ENCODE measurements at regions not wholly inside any gene's neighbourhood (a gene's known extent, or its start where the extent isn't known, plus 50 kb on each side); places are given as distances from the start of the nearest gene placed in this dataset.

GRCh38 chr2:173851141-173851641 lies 114.0 kb downstream of the SP3 start:
- Histone ChIP-seq H3K27ac (ENCODE audit: low read depth in 1 of 3, low read length in 2 of 3) (no peak overlapping the region), H3K4me1 (ENCODE audit: control insufficient read depth in 3 of 3, insufficient read depth in 2 of 3, low read depth in 1 of 3, low read length in 2 of 3) (no peaks in the 10 kb centered on the region), H3K36me3 (ENCODE audit: control insufficient read depth in 3 of 3, insufficient read depth in 2 of 3, low read depth in 1 of 3, low read length in 3 of 3) (no peaks in the 10 kb centered on the region), H3K9me3 (ENCODE audit: control insufficient read depth in 2 of 2, insufficient read depth in 1 of 2, low read depth in 1 of 2, low read length in 1 of 2) (no peaks in the 10 kb centered on the region), H3K27me3 (ENCODE audit: control insufficient read depth in 3 of 3, insufficient read depth in 3 of 3, low read length in 3 of 3) (no peaks in the 10 kb centered on the region), H3K4me3 (ENCODE audit: low read depth in 1 of 3, low read length in 3 of 3) (no peak overlapping the region)
- FAIRE-seq (no peak), DNase-seq (no peak)
- WGBS, 3 donors = 75 to 87% (median 85%) methylated on average over 9 of the region's 9 CpGs

GRCh38 chr2:173854141-173854540 lies 111.0 kb downstream of the SP3 start:
- Histone ChIP-seq H3K9me3 (ENCODE audit: control insufficient read depth in 2 of 2, insufficient read depth in 1 of 2, low read depth in 1 of 2, low read length in 1 of 2) (no peaks in the 10 kb centered on the region), H3K27me3 (ENCODE audit: control insufficient read depth in 3 of 3, insufficient read depth in 3 of 3, low read length in 3 of 3) (no peaks in the 10 kb centered on the region), H3K4me3 (ENCODE audit: low read depth in 1 of 3, low read length in 3 of 3) (no peak overlapping the region), H3K27ac (ENCODE audit: low read depth in 1 of 3, low read length in 2 of 3) (no peak overlapping the region), H3K36me3 (ENCODE audit: control insufficient read depth in 3 of 3, insufficient read depth in 2 of 3, low read depth in 1 of 3, low read length in 3 of 3) (no peaks in the 10 kb centered on the region), H3K4me1 (ENCODE audit: control insufficient read depth in 3 of 3, insufficient read depth in 2 of 3, low read depth in 1 of 3, low read length in 2 of 3) (no peaks in the 10 kb centered on the region)
- DNase-seq (no peak), FAIRE-seq (no peak)
- WGBS, 3 donors = 94 to 95% (median 95%) methylated on average over 5 to 6 of the region's 6 CpGs

- H3K9me3 ChIP-seq (ENCODE audit: control insufficient read depth in 2 of 2, insufficient read depth in 1 of 2, low read depth in 1 of 2, low read length in 1 of 2) = no peaks in the 10 kb centered on the region
- DNase-seq (no peak), FAIRE-seq (no peak)
- no peak overlapping the region for H3K4me3 ChIP-seq (ENCODE audit: low read depth in 1 of 3, low read length in 3 of 3)
- 78 to 82% (median 78%) methylated on average over 5 of the region's 5 CpGs for WGBS, 3 donors
- H3K27me3 ChIP-seq (ENCODE audit: control insufficient read depth in 3 of 3, insufficient read depth in 3 of 3, low read length in 3 of 3) = no peaks in the 10 kb centered on the region
- H3K27ac ChIP-seq (ENCODE audit: low read depth in 1 of 3, low read length in 2 of 3) = no peak overlapping the region
- H3K36me3 ChIP-seq (ENCODE audit: control insufficient read depth in 3 of 3, insufficient read depth in 2 of 3, low read depth in 1 of 3, low read length in 3 of 3) = no peaks in the 10 kb centered on the region
- H3K4me1 ChIP-seq (ENCODE audit: control insufficient read depth in 3 of 3, insufficient read depth in 2 of 3, low read depth in 1 of 3, low read length in 2 of 3) = no peaks in the 10 kb centered on the region
Observed at GRCh38 chr2:173854840-173855239, 110.3 kb downstream of the SP3 start.

- Histone ChIP-seq H3K36me3 (ENCODE audit: control insufficient read depth in 3 of 3, insufficient read depth in 2 of 3, low read depth in 1 of 3, low read length in 3 of 3) (no peaks in the 10 kb centered on the region), H3K4me1 (ENCODE audit: control insufficient read depth in 3 of 3, insufficient read depth in 2 of 3, low read depth in 1 of 3, low read length in 2 of 3) (no peaks in the 10 kb centered on the region), H3K27me3 (ENCODE audit: control insufficient read depth in 3 of 3, insufficient read depth in 3 of 3, low read length in 3 of 3) (no peaks in the 10 kb centered on the region), H3K27ac (ENCODE audit: low read depth in 1 of 3, low read length in 2 of 3) (no peak overlapping the region), H3K4me3 (ENCODE audit: low read depth in 1 of 3, low read length in 3 of 3) (no peak overlapping the region), H3K9me3 (ENCODE audit: control insufficient read depth in 2 of 2, insufficient read depth in 1 of 2, low read depth in 1 of 2, low read length in 1 of 2) (no peaks in the 10 kb centered on the region)
- FAIRE-seq (no peak), DNase-seq (no peak)
- WGBS, 3 donors = 62 to 80% (median 66%) methylated on average over 2 of the region's 2 CpGs
Observed at GRCh38 chr2:173855661-173856060, 109.5 kb downstream of the SP3 start.

All from small intestine (tissue), 7 donors.